DND-41 (cell line): ENCODE measurements at regions not wholly inside any gene's neighbourhood (a gene's known extent, or its start where the extent isn't known, plus 50 kb on each side); places are given as distances from the start of the nearest gene placed in this dataset.

Experiments
- EZH2 ChIP-seq: IDR thresholded peaks from 3 replicates; pipeline ENCODE4 v1.6.1; 2012; ENCODE audit warnings: borderline replicate concordance, low read depth, mild to moderate bottlenecking, moderate library complexity, low read length, inconsistent platforms; ENCODE audit not compliant: severe bottlenecking
- TF ChIP-seq, protein P1 (sequence below): IDR thresholded peaks from 2 replicates; pipeline ENCODE4 v1.5.1; 2012; ENCODE audit warnings: borderline replicate concordance, low read length, moderate library complexity, mild to moderate bottlenecking; ENCODE audit not compliant: poor library complexity, severe bottlenecking; ENCODE audit errors: extremely low read depth

GRCh38 chr16:65213866-65214595 is 92.2 kb upstream of the CDH11 start:
- TF ChIP-seq, protein P1, sequence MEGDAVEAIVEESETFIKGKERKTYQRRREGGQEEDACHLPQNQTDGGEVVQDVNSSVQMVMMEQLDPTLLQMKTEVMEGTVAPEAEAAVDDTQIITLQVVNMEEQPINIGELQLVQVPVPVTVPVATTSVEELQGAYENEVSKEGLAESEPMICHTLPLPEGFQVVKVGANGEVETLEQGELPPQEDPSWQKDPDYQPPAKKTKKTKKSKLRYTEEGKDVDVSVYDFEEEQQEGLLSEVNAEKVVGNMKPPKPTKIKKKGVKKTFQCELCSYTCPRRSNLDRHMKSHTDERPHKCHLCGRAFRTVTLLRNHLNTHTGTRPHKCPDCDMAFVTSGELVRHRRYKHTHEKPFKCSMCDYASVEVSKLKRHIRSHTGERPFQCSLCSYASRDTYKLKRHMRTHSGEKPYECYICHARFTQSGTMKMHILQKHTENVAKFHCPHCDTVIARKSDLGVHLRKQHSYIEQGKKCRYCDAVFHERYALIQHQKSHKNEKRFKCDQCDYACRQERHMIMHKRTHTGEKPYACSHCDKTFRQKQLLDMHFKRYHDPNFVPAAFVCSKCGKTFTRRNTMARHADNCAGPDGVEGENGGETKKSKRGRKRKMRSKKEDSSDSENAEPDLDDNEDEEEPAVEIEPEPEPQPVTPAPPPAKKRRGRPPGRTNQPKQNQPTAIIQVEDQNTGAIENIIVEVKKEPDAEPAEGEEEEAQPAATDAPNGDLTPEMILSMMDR, result no peak
- TF ChIP-seq EZH2, result no peak
